ENCODE measurements at regions not wholly inside any gene's neighbourhood (a gene's known extent, or its start where the extent isn't known, plus 50 kb on each side); places are given as distances from the start of the nearest gene placed in this dataset.

- TF ChIP-seq RARB (CRISPR knock-in tag; IDR thresholded peaks at IDR 0.05) (no peak), ZNF70 (CRISPR knock-in tag; IDR thresholded peaks at IDR 0.05) (no peak), ZFP3 (CRISPR knock-in tag; IDR thresholded peaks at IDR 0.05) (peak; percentile 74; the same call in 1 of the 2 replicates), CSDC2 (CRISPR knock-in tag; IDR thresholded peaks at IDR 0.05) (no peak), PPARA (CRISPR knock-in tag; IDR thresholded peaks at IDR 0.05; ENCODE audit: borderline replicate concordance) (no peak)
- TF ChIP-seq, protein P1, sequence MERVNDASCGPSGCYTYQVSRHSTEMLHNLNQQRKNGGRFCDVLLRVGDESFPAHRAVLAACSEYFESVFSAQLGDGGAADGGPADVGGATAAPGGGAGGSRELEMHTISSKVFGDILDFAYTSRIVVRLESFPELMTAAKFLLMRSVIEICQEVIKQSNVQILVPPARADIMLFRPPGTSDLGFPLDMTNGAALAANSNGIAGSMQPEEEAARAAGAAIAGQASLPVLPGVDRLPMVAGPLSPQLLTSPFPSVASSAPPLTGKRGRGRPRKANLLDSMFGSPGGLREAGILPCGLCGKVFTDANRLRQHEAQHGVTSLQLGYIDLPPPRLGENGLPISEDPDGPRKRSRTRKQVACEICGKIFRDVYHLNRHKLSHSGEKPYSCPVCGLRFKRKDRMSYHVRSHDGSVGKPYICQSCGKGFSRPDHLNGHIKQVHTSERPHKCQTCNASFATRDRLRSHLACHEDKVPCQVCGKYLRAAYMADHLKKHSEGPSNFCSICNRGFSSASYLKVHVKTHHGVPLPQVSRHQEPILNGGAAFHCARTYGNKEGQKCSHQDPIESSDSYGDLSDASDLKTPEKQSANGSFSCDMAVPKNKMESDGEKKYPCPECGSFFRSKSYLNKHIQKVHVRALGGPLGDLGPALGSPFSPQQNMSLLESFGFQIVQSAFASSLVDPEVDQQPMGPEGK (CRISPR knock-in tag; IDR thresholded peaks at IDR 0.05; ENCODE audit: borderline replicate concordance) = no peak
These were observed 62.6 kb upstream of the C1GALT1 start for GRCh38 chr7:7119729-7120128.
